KOPT-K1 (cell line): ENCODE measurements at regions not wholly inside any gene's neighbourhood (a gene's known extent, or its start where the extent isn't known, plus 50 kb on each side); places are given as distances from the start of the nearest gene placed in this dataset.

Experiments
- H3K27ac ChIP-seq: fragments of 200-600 bp; sonication (generic); 2 replicates; pipeline ENCODE4 v1.5.1; 2016; ENCODE audit warnings: antibody characterized with exemption, mild to moderate bottlenecking, low read depth, low read length; ENCODE audit not compliant: poor library complexity, severe bottlenecking
- H3K36me3 ChIP-seq: fragments of 200-600 bp; sonication (generic); 2 replicates; pipeline ENCODE4 v1.5.1; 2017; ENCODE audit warnings: antibody characterized with exemption, mild to moderate bottlenecking, low read length, moderate library complexity; ENCODE audit not compliant: insufficient read depth
- H3K9me3 ChIP-seq: fragments of 200-600 bp; sonication (generic); 2 replicates; pipeline ENCODE4 v1.5.1; 2017; ENCODE audit warnings: antibody characterized with exemption, low read length, mild to moderate bottlenecking; ENCODE audit not compliant: insufficient read depth, poor library complexity, severe bottlenecking

GRCh38 chr9:21683484-21684175 lies 118.8 kb upstream of the MTAP start:
- Histone ChIP-seq H3K36me3 (no peaks in the 10 kb centered on the region), H3K9me3 (no peaks in the 10 kb centered on the region), H3K27ac (no peak overlapping the region)

GRCh38 chr9:21684231-21684630 lies 118.2 kb upstream of the MTAP start:
- Histone ChIP-seq H3K36me3 (no peaks in the 10 kb centered on the region), H3K9me3 (no peaks in the 10 kb centered on the region), H3K27ac (no peak overlapping the region)

- Histone ChIP-seq H3K9me3 (no peaks in the 10 kb centered on the region), H3K27ac (no peak overlapping the region), H3K36me3 (no peaks in the 10 kb centered on the region)
Measured at GRCh38 chr9:21684831-21685362, 117.5 kb upstream of the MTAP start.

- H3K9me3 ChIP-seq = no peaks in the 10 kb centered on the region
- no peak overlapping the region for H3K27ac ChIP-seq
- no peaks in the 10 kb centered on the region for H3K36me3 ChIP-seq
Measured at GRCh38 chr9:21685502-21685901, 116.9 kb upstream of the MTAP start.

GRCh38 chr9:21686738-21687137 lies 115.7 kb upstream of the MTAP start:
- H3K9me3 ChIP-seq = no peaks in the 10 kb centered on the region
- H3K36me3 ChIP-seq = no peaks in the 10 kb centered on the region
- H3K27ac ChIP-seq = no peak overlapping the region

GRCh38 chr9:21687351-21687750 lies 115.1 kb upstream of the MTAP start:
- Histone ChIP-seq H3K9me3 (no peaks in the 10 kb centered on the region), H3K27ac (no peak overlapping the region), H3K36me3 (no peaks in the 10 kb centered on the region)

- Histone ChIP-seq H3K9me3 (no peaks in the 10 kb centered on the region), H3K36me3 (no peaks in the 10 kb centered on the region), H3K27ac (no peak overlapping the region)
Measured at GRCh38 chr9:21688108-21689102, 114.0 kb upstream of the MTAP start.

GRCh38 chr9:21689854-21690253 lies 112.6 kb upstream of the MTAP start:
- H3K36me3 ChIP-seq = no peaks in the 10 kb centered on the region
- no peak overlapping the region for H3K27ac ChIP-seq
- H3K9me3 ChIP-seq = no peaks in the 10 kb centered on the region

GRCh38 chr9:21690561-21690960 lies 111.9 kb upstream of the MTAP start:
- Histone ChIP-seq H3K27ac (no peak overlapping the region), H3K36me3 (no peaks in the 10 kb centered on the region), H3K9me3 (no peaks in the 10 kb centered on the region)

- H3K9me3 ChIP-seq = no peaks in the 10 kb centered on the region
- H3K36me3 ChIP-seq = no peaks in the 10 kb centered on the region
- H3K27ac ChIP-seq = no peak overlapping the region
Measured at GRCh38 chr9:21692390-21692789, 110.0 kb upstream of the MTAP start.

- Histone ChIP-seq H3K9me3 (no peaks in the 10 kb centered on the region), H3K36me3 (no peaks in the 10 kb centered on the region), H3K27ac (no peak overlapping the region)
Measured at GRCh38 chr9:21694424-21694823, 108.0 kb upstream of the MTAP start.

- H3K9me3 ChIP-seq = no peaks in the 10 kb centered on the region
- H3K27ac ChIP-seq = no peak overlapping the region
- no peaks in the 10 kb centered on the region for H3K36me3 ChIP-seq
Measured at GRCh38 chr9:21695443-21695842, 107.0 kb upstream of the MTAP start.

GRCh38 chr9:21695874-21696341 lies 106.5 kb upstream of the MTAP start:
- no peak overlapping the region for H3K27ac ChIP-seq
- H3K36me3 ChIP-seq = no peaks in the 10 kb centered on the region
- no peaks in the 10 kb centered on the region for H3K9me3 ChIP-seq

- Histone ChIP-seq H3K9me3 (no peaks in the 10 kb centered on the region), H3K36me3 (no peaks in the 10 kb centered on the region), H3K27ac (no peak overlapping the region)
Measured at GRCh38 chr9:21696411-21696871, 106.0 kb upstream of the MTAP start.

GRCh38 chr9:21708260-21708711 lies 94.2 kb upstream of the MTAP start:
- H3K36me3 ChIP-seq = no peaks in the 10 kb centered on the region
- H3K9me3 ChIP-seq = no peaks in the 10 kb centered on the region
- no peak overlapping the region for H3K27ac ChIP-seq
